ENCODE measurements at regions not wholly inside any gene's neighbourhood (a gene's known extent, or its start where the extent isn't known, plus 50 kb on each side); places are given as distances from the start of the nearest gene placed in this dataset.

DNA sequence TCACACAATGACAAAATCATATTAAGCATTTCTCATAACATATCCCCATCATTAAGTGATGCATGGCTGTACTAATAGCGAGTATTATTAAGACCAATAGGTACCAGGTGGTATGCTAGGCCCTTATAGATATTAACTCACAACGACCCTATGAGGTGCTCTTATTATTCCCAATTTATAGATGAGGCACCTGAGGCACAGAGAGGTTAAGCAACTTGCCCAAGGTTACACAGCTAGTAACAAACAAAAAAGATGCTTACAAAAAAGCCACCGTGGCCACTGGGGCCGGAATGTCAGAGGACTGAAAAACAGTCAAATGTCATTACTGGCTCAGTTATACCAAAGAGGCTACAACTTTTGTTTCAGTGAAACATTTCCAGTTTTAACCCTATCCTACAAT is 96.0 kb downstream of the OR13A1 start:
- Histone ChIP-seq H3F3A (ENCODE audit: low read length, unreplicated experiment) (no peaks in the 10 kb centered on the region), H3K9me3 (ENCODE audit: low read length) (no peaks in the 10 kb centered on the region), H3K9me2 (replicated peaks; ENCODE audit: low read length) (no peaks in the 10 kb centered on the region), H3K27me3 (ENCODE audit: low read length) (peaks cover 13% of the 10 kb centered on the region; the same call in 1 of the 2 replicates), H3K4me1 (ENCODE audit: insufficient read depth, low read length) (no peaks in the 10 kb centered on the region), H3K4me2 (ENCODE audit: low read length) (no peak overlapping the region), H3K79me2 (ENCODE audit: low read length) (no peaks in the 10 kb centered on the region), H2AFZ (ENCODE audit: low read length) (no peak overlapping the region), H3K4me3 (ENCODE audit: low read length) (no peak overlapping the region), H3K9ac (ENCODE audit: low read length) (no peak overlapping the region), H3K27ac (ENCODE audit: low read length) (no peak overlapping the region), H4K20me1 (ENCODE audit: low read length) (no peaks in the 10 kb centered on the region), H3K36me3 (ENCODE audit: low read depth, low read length) (no peaks in the 10 kb centered on the region)
- CTCF ChIA-PET: no interaction called here
- TF ChIP-seq, protein P1, sequence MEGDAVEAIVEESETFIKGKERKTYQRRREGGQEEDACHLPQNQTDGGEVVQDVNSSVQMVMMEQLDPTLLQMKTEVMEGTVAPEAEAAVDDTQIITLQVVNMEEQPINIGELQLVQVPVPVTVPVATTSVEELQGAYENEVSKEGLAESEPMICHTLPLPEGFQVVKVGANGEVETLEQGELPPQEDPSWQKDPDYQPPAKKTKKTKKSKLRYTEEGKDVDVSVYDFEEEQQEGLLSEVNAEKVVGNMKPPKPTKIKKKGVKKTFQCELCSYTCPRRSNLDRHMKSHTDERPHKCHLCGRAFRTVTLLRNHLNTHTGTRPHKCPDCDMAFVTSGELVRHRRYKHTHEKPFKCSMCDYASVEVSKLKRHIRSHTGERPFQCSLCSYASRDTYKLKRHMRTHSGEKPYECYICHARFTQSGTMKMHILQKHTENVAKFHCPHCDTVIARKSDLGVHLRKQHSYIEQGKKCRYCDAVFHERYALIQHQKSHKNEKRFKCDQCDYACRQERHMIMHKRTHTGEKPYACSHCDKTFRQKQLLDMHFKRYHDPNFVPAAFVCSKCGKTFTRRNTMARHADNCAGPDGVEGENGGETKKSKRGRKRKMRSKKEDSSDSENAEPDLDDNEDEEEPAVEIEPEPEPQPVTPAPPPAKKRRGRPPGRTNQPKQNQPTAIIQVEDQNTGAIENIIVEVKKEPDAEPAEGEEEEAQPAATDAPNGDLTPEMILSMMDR (conservative IDR thresholded peaks at IDR 0.05; ENCODE audit: low read depth, low read length): no peak
- TF ChIP-seq EZH2 (IDR thresholded peaks at IDR 0.05; ENCODE audit: low read length, unreplicated experiment) (no peak), EZH2phosphoT487 (IDR thresholded peaks at IDR 0.05; ENCODE audit: borderline replicate concordance, low read length) (no peak)
- intact Hi-C loops (cut with micrococcal nuclease): no loop called here
- POLR2A ChIA-PET (ENCODE audit: unreplicated experiment): no interaction called here
- ATAC-seq (no peak), DNase-seq (no peak)
- no TSS peak for BruUV-seq (replicated peaks)

DNA sequence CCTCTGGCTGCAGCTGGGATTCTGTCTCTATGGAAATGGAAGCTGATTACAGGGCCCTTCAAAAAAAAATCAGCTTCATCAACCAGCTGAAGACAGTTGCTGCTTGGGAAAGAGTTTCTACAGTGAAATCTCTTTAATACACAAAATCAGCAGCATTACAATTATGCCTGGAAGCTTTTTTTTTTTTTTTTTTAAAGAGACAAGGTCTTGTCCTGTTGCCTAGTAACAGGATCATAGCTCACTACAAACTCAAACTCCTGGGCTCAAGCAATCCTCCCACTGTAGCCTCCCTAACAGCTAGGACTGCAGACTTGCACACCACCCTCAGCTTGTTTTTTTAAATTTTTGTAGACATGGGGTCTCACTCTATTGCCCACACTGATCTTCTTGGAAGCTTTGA is 94.5 kb downstream of the OR13A1 start:
- TF ChIP-seq EZH2 (IDR thresholded peaks at IDR 0.05; ENCODE audit: low read length, unreplicated experiment) (no peak), EZH2phosphoT487 (IDR thresholded peaks at IDR 0.05; ENCODE audit: borderline replicate concordance, low read length) (no peak)
- TF ChIP-seq, protein P1 (conservative IDR thresholded peaks at IDR 0.05; ENCODE audit: low read depth, low read length): no peak
- no peak overlapping the region for H3K9ac ChIP-seq (ENCODE audit: low read length)
- POLR2A ChIA-PET (ENCODE audit: unreplicated experiment): interaction anchor here (0.5 kb wide), 1 partner anchor 205 kb away, joined by 4 read pairs; no protein-coding TSS in a partner anchor
- no peaks in the 10 kb centered on the region for H3K36me3 ChIP-seq (ENCODE audit: low read depth, low read length)
- H3K79me2 ChIP-seq (ENCODE audit: low read length): no peaks in the 10 kb centered on the region
- BruUV-seq (replicated peaks): no TSS peak
- no peaks in the 10 kb centered on the region for H3K9me3 ChIP-seq (ENCODE audit: low read length)
- H3K9me2 ChIP-seq (replicated peaks; ENCODE audit: low read length): no peaks in the 10 kb centered on the region
- ATAC-seq: no peak
- intact Hi-C loops (cut with micrococcal nuclease): no loop called here
- CTCF ChIA-PET: no interaction called here
- no peak overlapping the region for H2AFZ ChIP-seq (ENCODE audit: low read length)
- peaks cover 19% of the 10 kb centered on the region; the same call in 1 of the 2 replicates for H3K27me3 ChIP-seq (ENCODE audit: low read length)
- no peak overlapping the region for H3K4me3 ChIP-seq (ENCODE audit: low read length)
- no peaks in the 10 kb centered on the region for H3K4me1 ChIP-seq (ENCODE audit: insufficient read depth, low read length)
- no peak overlapping the region for H3K27ac ChIP-seq (ENCODE audit: low read length)
- no peak overlapping the region for H3K4me2 ChIP-seq (ENCODE audit: low read length)
- H4K20me1 ChIP-seq (ENCODE audit: low read length): no peaks in the 10 kb centered on the region
- H3F3A ChIP-seq (ENCODE audit: low read length, unreplicated experiment): no peaks in the 10 kb centered on the region
- no peak for DNase-seq

DNA sequence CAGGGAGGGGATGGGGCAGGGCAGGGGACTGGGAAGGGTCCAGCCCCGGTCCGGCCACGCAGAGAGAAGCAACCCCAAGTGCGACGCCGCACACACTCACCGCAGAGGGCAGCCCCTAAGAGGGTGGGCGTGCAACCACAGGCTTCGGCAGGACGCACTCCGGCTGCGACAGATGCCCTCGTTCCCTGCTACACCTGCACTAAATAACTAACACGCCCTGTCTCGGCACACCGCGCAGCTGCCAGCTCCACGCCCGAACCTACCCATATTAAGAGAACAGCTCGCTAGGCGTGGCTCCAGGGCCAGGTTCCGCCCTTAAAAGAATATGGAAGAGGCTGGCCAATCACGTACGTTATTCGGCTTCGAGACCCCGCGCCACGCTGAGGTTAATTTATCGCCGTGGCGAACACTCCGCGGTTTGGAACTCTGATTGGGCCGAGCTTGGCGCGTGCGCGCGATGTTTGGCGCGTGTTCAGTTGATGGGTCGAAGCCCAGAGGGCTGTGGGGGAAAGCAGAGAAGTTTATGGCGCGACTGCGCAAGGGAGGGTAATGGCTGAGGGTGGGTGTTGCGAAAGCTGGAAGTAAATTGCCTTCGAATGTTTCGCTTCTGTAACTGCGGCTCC is 91.1 kb downstream of the OR13A1 start:
- no TSS peak for BruUV-seq (replicated peaks)
- H3K9ac ChIP-seq (ENCODE audit: low read length): no peak overlapping the region

More for the DNA sequence above, 91.1 kb downstream of the OR13A1 start:
- Histone ChIP-seq H3K27me3 (ENCODE audit: low read length) (peaks cover 33% of the 10 kb centered on the region; the same call in 1 of the 2 replicates), H3K4me1 (ENCODE audit: insufficient read depth, low read length) (no peaks in the 10 kb centered on the region), H3K9me3 (ENCODE audit: low read length) (0 out of 2 replicates have a peak, but pooled peaks cover 2% of the 10 kb centered on the region), H4K20me1 (ENCODE audit: low read length) (no peaks in the 10 kb centered on the region), H3K36me3 (ENCODE audit: low read depth, low read length) (no peaks in the 10 kb centered on the region), H2AFZ (ENCODE audit: low read length) (no peak overlapping the region), H3F3A (ENCODE audit: low read length, unreplicated experiment) (no peaks in the 10 kb centered on the region), H3K27ac (ENCODE audit: low read length) (no peak overlapping the region), H3K79me2 (ENCODE audit: low read length) (no peaks in the 10 kb centered on the region), H3K4me2 (ENCODE audit: low read length) (no peak overlapping the region), H3K9me2 (replicated peaks; ENCODE audit: low read length) (no peaks in the 10 kb centered on the region), H3K4me3 (ENCODE audit: low read length) (no peak overlapping the region)
- intact Hi-C loops (cut with micrococcal nuclease): no loop called here
- CTCF ChIA-PET: no interaction called here
- ATAC-seq (no peak), DNase-seq (no peak)
- no peak for TF ChIP-seq EZH2phosphoT487 (IDR thresholded peaks at IDR 0.05; ENCODE audit: borderline replicate concordance, low read length)
- no peak for TF ChIP-seq EZH2 (IDR thresholded peaks at IDR 0.05; ENCODE audit: low read length, unreplicated experiment)
- TF ChIP-seq, protein P1 (conservative IDR thresholded peaks at IDR 0.05; ENCODE audit: low read depth, low read length): no peak
- POLR2A ChIA-PET (ENCODE audit: unreplicated experiment): no interaction called here

Data from PC-3 (cell line).